Prostate gland (tissue), 2 donors: ENCODE measurements at regions not wholly inside any gene's neighbourhood (a gene's known extent, or its start where the extent isn't known, plus 50 kb on each side); places are given as distances from the start of the nearest gene placed in this dataset.

Experiments used
- DNase-seq: peaks from one replicate; pipeline ENCODE4 v3.0.0-alpha.2; 2019; ENCODE audit warnings: low spot score
- H3K27ac ChIP-seq, 2 donors: fragments of 200-600 bp; sonication (generic); 2 replicates each; pipeline ENCODE4 v1.5.1; 2017 to 2019
- H3K27me3 ChIP-seq: fragments of 200-600 bp; sonication (generic); replicated peaks from 2 replicates; pipeline ENCODE4 v1.5.1; 2019; ENCODE audit not compliant: insufficient read depth
- H3K36me3 ChIP-seq, 2 donors: fragments of 200-600 bp; sonication (generic); 1 replicate in 1 of 2; 2 replicates in 1 of 2; pipeline versions ENCODE4 v1.5.1 to v1.8.1; 2017 to 2019
- H3K4me1 ChIP-seq: fragments of 200-600 bp; sonication (generic); replicated peaks from 2 replicates; pipeline ENCODE4 v1.5.1; 2019
- H3K4me3 ChIP-seq, 2 donors: fragments of 200-600 bp; sonication (generic); 2 replicates each; pipeline ENCODE4 v1.5.1; 2017 to 2019
- H3K9me3 ChIP-seq: fragments of 200-600 bp; sonication (generic); 2 replicates; pipeline ENCODE4 v1.5.1; 2017
- POLR2A ChIP-seq: fragments of 450-650 bp; IDR thresholded peaks from one replicate; pipeline ENCODE4 v1.6.1; 2016; ENCODE audit warnings: antibody characterized with exemption, mild to moderate bottlenecking
- POLR2AphosphoS5 ChIP-seq: sonication (generic); formaldehyde crosslinking; IDR thresholded peaks from one replicate; pipeline ENCODE4 v1.6.1; 2017; ENCODE audit warnings: antibody characterized with exemption
- WGBS: methylation state at CpG from one replicate; pipeline ENCODE4 v1.1.5; 2018; 5-methylcytosine and 5-hydroxymethylcytosine counted together
- intact Hi-C: fragments of 100-400 bp; cut with DNase I; formaldehyde crosslinking; loops from one replicate; pipeline ENCODE4 v1.14.2; 2022
- TF ChIP-seq, protein P1 (sequence below), 4 experiments: fragments of 200-600 bp in 2 of 4; fragments of 450-650 bp in 2 of 4; sonication (generic) in 2 of 4; IDR thresholded peaks; 1 replicate in 3 of 4; 2 replicates in 1 of 4; pipeline ENCODE4 v1.5.1; 2016 to 2019; ENCODE audit warnings: antibody characterized with exemption in 4 of 4, mild to moderate bottlenecking in 2 of 4, moderate library complexity in 2 of 4

DNA sequence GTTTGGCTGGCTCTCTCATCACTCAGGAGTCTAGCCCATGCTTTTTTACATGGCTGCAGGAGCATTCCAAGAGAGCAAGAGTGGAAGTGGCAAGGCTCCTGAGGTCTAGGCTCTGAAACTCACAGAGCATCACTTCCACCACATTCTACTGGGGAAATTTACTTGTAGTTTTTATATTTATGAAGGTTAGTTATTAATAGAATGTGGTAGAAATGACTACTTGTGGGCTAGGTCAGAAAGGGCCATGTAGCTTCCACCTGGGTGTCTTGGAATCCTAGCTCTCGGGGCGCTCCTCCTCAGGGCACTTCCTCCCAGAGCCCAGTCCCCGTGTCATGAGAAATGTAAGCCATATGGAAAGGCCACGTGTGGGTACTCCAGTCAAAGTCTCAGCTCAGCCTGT, 127.0 kb upstream of the CASK start:
- H3K4me1 ChIP-seq, result no peaks in the 10 kb centered on the region
- DNase-seq, result no peak
- 91% methylated on average over 4 of the region's 4 CpGs for WGBS
- no peaks in the 10 kb centered on the region for H3K36me3 ChIP-seq
- TF ChIP-seq, protein P1, sequence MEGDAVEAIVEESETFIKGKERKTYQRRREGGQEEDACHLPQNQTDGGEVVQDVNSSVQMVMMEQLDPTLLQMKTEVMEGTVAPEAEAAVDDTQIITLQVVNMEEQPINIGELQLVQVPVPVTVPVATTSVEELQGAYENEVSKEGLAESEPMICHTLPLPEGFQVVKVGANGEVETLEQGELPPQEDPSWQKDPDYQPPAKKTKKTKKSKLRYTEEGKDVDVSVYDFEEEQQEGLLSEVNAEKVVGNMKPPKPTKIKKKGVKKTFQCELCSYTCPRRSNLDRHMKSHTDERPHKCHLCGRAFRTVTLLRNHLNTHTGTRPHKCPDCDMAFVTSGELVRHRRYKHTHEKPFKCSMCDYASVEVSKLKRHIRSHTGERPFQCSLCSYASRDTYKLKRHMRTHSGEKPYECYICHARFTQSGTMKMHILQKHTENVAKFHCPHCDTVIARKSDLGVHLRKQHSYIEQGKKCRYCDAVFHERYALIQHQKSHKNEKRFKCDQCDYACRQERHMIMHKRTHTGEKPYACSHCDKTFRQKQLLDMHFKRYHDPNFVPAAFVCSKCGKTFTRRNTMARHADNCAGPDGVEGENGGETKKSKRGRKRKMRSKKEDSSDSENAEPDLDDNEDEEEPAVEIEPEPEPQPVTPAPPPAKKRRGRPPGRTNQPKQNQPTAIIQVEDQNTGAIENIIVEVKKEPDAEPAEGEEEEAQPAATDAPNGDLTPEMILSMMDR (IDR thresholded peaks at IDR 0.05), result no peak
- TF ChIP-seq POLR2AphosphoS5 (no peak), POLR2A (no peak)
- no peak overlapping the region for H3K4me3 ChIP-seq
- no peak overlapping the region for H3K27ac ChIP-seq
- H3K9me3 ChIP-seq, result no peaks in the 10 kb centered on the region
- intact Hi-C loops, result no loop called here
- H3K27me3 ChIP-seq, result no peaks in the 10 kb centered on the region

DNA sequence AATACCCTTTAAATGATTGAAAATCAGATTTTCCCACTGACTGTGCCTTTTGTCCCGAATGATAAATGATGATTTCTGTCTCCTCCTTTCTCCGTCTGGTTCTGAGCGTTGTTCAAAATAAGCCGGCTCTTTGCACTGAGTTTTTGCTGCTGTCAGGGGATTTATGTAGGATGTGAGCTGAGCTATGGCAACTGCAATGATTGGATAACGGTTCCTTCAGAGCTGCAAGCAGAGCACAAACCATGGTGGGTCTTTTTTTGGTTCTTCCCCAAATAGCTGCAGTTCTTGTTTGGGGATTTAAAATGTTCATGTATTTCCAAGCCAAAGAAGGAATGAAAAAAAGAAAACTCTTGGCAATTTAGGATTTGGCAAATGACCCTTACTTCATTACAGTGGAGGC, 124.5 kb upstream of the CASK start:
- intact Hi-C loops, result no loop called here
- no peak overlapping the region for H3K4me3 ChIP-seq
- H3K36me3 ChIP-seq, result no peaks in the 10 kb centered on the region
- H3K4me1 ChIP-seq, result no peaks in the 10 kb centered on the region
- no peak for TF ChIP-seq POLR2AphosphoS5
- TF ChIP-seq POLR2A, result no peak
- TF ChIP-seq, protein P1 (IDR thresholded peaks at IDR 0.05), result no peak
- H3K9me3 ChIP-seq, result no peaks in the 10 kb centered on the region
- no peaks in the 10 kb centered on the region for H3K27me3 ChIP-seq
- 93% methylated on average over 5 of the region's 5 CpGs for WGBS
- H3K27ac ChIP-seq, result no peak overlapping the region
- DNase-seq, result no peak

GRCh38 chrX:42028109-42028508, 104.8 kb upstream of the CASK start:
- Histone ChIP-seq H3K4me3 (no peak overlapping the region), H3K36me3 (no peaks in the 10 kb centered on the region), H3K27me3 (no peaks in the 10 kb centered on the region), H3K27ac (no peak overlapping the region), H3K4me1 (no peaks in the 10 kb centered on the region), H3K9me3 (no peaks in the 10 kb centered on the region)
- WGBS, result 91% methylated on average over 2 of the region's 2 CpGs
- intact Hi-C loops, result no loop called here
- DNase-seq, result no peak
- TF ChIP-seq POLR2AphosphoS5 (no peak), POLR2A (no peak)
- TF ChIP-seq, protein P1 (IDR thresholded peaks at IDR 0.05), result no peak

DNA sequence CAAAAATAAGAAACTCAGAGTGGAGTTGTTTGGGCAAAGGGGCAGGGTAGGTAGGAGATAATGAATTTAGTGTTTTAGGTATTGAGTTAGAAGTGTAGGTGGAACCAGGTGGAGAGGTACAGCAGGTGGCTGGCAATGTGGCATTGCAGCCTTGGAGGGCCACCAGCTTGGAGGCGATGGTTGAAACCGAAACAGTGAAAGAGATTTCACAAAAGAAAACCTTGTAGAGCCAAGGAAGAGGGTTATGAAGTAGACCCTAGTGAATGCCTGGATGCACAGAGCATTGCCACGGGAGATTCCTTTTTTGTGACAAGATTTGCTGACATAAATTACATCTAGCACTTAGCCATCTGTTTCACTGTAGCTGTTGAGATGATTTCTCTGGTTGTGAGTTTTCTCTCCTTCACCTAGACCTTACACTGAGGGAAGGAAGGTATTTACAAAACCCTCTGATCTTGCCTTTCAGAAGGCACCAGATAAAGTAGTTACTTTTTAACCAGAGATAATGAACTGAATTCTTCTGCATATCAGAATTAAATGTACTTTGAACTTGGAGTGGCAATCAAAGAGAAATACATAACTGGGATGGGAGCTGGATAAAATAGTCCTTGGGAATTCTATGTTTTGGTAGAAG, 104.1 kb upstream of the CASK start:
- no peak for TF ChIP-seq POLR2A
- TF ChIP-seq, protein P1 (IDR thresholded peaks at IDR 0.05), result no peak
- no peak for TF ChIP-seq POLR2AphosphoS5
- intact Hi-C loops, result no loop called here
- Histone ChIP-seq H3K9me3 (no peaks in the 10 kb centered on the region), H3K36me3 (no peaks in the 10 kb centered on the region), H3K27me3 (no peaks in the 10 kb centered on the region), H3K27ac (no peak overlapping the region), H3K4me1 (no peaks in the 10 kb centered on the region), H3K4me3 (no peak overlapping the region)
- no peak for DNase-seq
- 91% methylated on average over 3 of the region's 3 CpGs for WGBS

DNA sequence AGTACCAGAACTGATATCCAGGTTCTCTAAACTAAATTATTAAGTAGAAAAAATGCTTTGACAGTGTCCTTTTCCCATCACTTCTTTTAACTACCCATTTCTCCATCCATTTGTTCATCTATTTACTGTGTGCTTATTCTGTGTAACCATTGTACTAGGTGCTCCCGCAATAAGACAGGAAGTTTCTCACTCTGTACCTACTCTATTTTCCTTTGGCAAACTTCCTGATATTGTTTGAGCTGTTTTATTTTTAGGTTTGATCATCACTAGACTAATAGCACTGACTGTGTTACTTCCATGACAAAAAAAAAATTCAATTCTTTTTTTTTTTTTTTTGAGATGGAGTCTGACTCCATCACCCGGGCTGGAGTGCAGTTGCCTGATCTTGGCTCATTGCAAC, 102.5 kb upstream of the CASK start:
- intact Hi-C loops, result no loop called here
- Histone ChIP-seq H3K27ac (no peak overlapping the region), H3K36me3 (no peaks in the 10 kb centered on the region), H3K27me3 (no peaks in the 10 kb centered on the region), H3K9me3 (no peaks in the 10 kb centered on the region), H3K4me3 (no peak overlapping the region), H3K4me1 (no peaks in the 10 kb centered on the region)
- no peak for DNase-seq
- TF ChIP-seq POLR2A (no peak), POLR2AphosphoS5 (no peak)
- TF ChIP-seq, protein P1 (IDR thresholded peaks at IDR 0.05), result no peak
- 59% methylated on average over 2 of the region's 2 CpGs for WGBS
